ENCODE measurements at regions not wholly inside any gene's neighbourhood (a gene's known extent, or its start where the extent isn't known, plus 50 kb on each side); places are given as distances from the start of the nearest gene placed in this dataset.

DNA sequence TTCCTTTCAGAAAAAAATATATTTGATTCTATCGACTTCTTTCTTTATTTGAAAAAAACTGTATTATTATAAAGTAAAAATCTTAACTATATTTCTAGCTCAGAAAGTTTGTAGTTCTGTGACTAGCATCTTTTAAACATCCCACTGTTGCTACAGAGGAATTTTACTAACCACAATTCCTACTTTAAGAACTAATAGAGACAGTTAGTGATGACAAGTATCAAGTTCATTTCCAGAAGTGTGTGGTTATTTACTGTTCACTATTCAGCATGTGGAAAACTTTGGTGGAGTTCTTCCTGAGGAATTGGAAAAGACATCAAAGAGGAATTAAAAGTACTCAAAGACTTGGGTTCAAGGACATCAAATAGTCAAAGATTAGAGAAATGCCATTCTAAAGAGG lies 524.1 kb upstream of the CBLB start:
- H3K36me3 ChIP-seq (ENCODE audit: control insufficient read depth, insufficient read depth, low read length) = no peaks in the 10 kb centered on the region
- ChIA-PET CTCF (no interaction called here), POLR2A (no interaction called here)
- TF ChIP-seq, protein P1, sequence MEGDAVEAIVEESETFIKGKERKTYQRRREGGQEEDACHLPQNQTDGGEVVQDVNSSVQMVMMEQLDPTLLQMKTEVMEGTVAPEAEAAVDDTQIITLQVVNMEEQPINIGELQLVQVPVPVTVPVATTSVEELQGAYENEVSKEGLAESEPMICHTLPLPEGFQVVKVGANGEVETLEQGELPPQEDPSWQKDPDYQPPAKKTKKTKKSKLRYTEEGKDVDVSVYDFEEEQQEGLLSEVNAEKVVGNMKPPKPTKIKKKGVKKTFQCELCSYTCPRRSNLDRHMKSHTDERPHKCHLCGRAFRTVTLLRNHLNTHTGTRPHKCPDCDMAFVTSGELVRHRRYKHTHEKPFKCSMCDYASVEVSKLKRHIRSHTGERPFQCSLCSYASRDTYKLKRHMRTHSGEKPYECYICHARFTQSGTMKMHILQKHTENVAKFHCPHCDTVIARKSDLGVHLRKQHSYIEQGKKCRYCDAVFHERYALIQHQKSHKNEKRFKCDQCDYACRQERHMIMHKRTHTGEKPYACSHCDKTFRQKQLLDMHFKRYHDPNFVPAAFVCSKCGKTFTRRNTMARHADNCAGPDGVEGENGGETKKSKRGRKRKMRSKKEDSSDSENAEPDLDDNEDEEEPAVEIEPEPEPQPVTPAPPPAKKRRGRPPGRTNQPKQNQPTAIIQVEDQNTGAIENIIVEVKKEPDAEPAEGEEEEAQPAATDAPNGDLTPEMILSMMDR (IDR thresholded peaks at IDR 0.05; ENCODE audit: insufficient read depth, low read depth, low read length) = no peak
- H3K4me3 ChIP-seq (ENCODE audit: low read depth, low read length) = no peak overlapping the region
- DNase-seq (ENCODE audit: low read depth) = no peak
- H3K27me3 ChIP-seq (ENCODE audit: control insufficient read depth, insufficient read depth, low read length) = no peaks in the 10 kb centered on the region

DNA sequence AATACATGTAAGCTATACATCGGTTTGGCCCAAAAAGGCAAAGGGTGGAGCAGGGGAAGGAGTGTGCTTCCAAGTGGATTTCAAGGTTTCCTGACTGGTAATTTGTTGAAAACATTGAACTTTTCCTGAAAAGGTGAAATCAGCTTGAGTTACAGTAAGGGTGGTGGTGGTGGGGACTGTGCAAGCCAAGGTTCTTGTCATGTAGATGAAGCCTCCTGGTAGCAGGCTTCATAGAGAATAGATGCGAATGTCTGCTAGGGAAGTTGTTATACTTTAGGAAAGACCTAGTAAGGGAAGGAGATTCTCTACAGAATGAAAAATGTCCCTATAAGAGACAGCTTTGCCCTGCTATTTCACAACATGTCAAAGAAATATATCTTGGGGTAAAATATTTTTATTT lies 528.2 kb upstream of the CBLB start:
- no peak overlapping the region for H3K4me3 ChIP-seq (ENCODE audit: low read depth, low read length)
- no peak for DNase-seq (ENCODE audit: low read depth)
- CTCF ChIA-PET = no interaction called here
- no peaks in the 10 kb centered on the region for H3K27me3 ChIP-seq (ENCODE audit: control insufficient read depth, insufficient read depth, low read length)
- POLR2A ChIA-PET = no interaction called here
- TF ChIP-seq, protein P1 (IDR thresholded peaks at IDR 0.05; ENCODE audit: insufficient read depth, low read depth, low read length) = no peak
- H3K36me3 ChIP-seq (ENCODE audit: control insufficient read depth, insufficient read depth, low read length) = no peaks in the 10 kb centered on the region

DNA sequence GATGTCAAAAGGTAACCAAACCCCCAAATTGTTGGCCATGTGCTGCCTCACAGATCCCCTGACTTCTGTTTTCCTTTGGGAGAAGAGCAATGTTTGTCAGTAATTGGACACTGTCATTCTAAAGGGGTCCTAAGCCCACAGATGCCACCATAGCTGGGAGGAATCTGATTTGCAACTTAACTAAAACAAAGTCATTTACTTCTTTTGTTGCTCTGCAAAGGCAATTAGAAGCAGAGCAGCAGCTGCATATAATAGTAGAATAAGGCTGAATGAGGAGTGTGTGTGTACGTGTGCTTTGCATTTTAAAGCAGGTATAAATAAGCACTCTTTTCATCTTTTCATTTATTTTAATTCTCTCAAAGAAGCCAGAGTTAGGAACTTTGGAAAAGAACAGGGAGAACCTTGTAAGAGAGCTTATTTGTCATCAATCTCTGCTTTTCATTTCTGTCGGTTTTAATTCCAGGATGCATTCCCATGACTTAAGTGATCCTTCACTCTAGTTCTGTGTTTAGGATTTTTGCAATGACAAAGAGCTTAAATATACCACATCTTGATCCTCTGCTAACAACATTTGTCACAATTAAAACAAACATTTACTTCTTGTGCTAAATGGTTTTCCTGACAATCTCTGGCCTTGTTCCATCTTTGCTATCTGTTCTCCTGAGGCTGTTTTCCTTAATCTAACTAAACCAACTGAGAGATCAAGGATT lies 530.2 kb upstream of the CBLB start:
- Histone ChIP-seq H3K4me3 (ENCODE audit: low read depth, low read length) (no peak overlapping the region), H3K36me3 (ENCODE audit: control insufficient read depth, insufficient read depth, low read length) (no peaks in the 10 kb centered on the region), H3K27me3 (ENCODE audit: control insufficient read depth, insufficient read depth, low read length) (no peaks in the 10 kb centered on the region)
- TF ChIP-seq, protein P1 (IDR thresholded peaks at IDR 0.05; ENCODE audit: insufficient read depth, low read depth, low read length) = no peak
- ChIA-PET CTCF (no interaction called here), POLR2A (no interaction called here)
- no peak for DNase-seq (ENCODE audit: low read depth)

DNA sequence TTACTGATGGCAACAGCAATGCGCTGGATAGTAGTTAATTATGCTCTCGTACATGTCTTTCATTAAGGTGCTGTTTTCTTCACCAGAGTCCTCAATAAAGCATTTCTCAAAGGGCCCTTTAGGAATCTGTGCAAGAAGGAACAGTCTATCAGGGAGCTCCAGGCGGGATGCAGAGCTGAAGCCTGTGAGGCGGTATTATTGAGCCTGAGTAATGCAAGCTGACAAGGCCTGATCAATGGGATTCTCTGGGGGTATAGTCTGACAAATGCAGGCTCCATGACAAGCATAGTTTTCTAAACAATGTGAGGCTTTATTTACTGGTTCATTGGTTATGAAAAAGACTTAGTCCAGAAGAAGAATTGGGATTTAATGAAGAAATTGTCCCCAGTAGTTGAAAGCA lies 530.9 kb upstream of the CBLB start:
- POLR2A ChIA-PET = no interaction called here
- TF ChIP-seq, protein P1 (IDR thresholded peaks at IDR 0.05; ENCODE audit: insufficient read depth, low read depth, low read length) = no peak
- H3K4me3 ChIP-seq (ENCODE audit: low read depth, low read length) = no peak overlapping the region
- CTCF ChIA-PET = no interaction called here
- H3K36me3 ChIP-seq (ENCODE audit: control insufficient read depth, insufficient read depth, low read length) = no peaks in the 10 kb centered on the region
- H3K27me3 ChIP-seq (ENCODE audit: control insufficient read depth, insufficient read depth, low read length) = no peaks in the 10 kb centered on the region
- no peak for DNase-seq (ENCODE audit: low read depth)

DNA sequence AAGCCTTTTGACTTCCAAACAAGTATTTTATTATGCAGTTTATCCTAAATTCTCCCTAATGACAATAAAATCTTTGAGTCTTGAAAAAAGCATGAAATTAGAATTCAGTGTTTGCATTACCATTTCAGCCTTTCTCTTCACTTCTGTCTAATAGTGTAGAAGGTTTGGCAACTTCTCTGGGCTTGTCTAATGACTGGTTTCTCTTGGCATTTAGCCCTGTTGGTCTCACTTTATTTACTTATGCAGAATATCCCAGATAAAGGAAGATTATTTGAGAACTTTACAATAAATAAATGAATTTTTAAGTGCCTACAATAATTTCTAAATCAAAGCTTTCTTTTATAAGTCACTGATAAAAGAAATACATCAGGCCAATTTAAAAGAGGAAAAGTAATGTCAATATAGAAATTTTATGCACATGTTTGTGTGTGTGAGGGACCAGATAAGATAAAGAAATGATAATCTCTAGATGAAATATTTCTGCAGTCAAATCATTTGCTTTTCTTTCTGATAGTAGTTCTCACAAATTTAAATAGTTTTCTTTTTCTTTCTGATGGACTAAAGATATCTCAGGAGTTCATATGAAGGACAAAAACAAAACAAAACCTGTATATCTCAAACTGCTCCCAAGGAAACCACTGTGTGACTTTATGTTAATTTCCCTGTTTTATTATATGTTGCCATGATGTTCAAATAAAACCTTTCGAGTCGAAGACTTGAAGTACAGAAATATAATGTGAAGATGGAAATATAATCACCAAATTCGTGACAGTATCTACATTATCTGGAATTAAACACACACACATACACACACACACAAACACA lies 533.1 kb upstream of the CBLB start:
- DNase-seq (ENCODE audit: low read depth) = no peak
- H3K4me3 ChIP-seq (ENCODE audit: low read depth, low read length) = no peak overlapping the region
- ChIA-PET POLR2A (no interaction called here), CTCF (no interaction called here)
- no peaks in the 10 kb centered on the region for H3K27me3 ChIP-seq (ENCODE audit: control insufficient read depth, insufficient read depth, low read length)
- H3K36me3 ChIP-seq (ENCODE audit: control insufficient read depth, insufficient read depth, low read length) = no peaks in the 10 kb centered on the region
- TF ChIP-seq, protein P1 (IDR thresholded peaks at IDR 0.05; ENCODE audit: insufficient read depth, low read depth, low read length) = no peak
